ENCODE measurements at regions not wholly inside any gene's neighbourhood (a gene's known extent, or its start where the extent isn't known, plus 50 kb on each side); places are given as distances from the start of the nearest gene placed in this dataset.

DNA sequence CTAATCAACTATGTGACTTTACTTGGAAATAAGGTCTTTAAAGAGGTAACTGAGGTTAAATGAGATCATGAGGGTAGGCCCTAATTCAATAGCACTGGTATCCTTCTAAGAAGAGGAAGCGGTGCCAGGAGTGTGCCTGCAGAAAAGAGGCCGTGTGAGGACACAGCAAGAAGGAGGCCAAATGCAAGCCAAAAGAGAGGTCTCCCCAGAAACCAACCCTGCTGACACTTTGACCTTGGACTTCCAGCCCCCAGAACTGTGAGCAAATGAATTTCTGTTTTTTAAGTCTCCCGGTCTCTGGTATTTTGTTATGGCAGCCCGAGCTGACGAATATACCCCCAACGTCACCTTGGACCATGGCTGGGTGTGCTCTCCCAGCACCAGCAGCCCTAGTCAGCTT lies 257.5 kb upstream of the NCKAP5 start:
- no peak for TF ChIP-seq CTCF (IDR thresholded peaks at IDR 0.05; ENCODE audit: low read depth, low read length)
- TF ChIP-seq MAX (IDR thresholded peaks at IDR 0.05; ENCODE audit: low read depth, low read length), result no peak

All from NB4 (cell line).